HG02885 (cell line): ENCODE measurements at regions not wholly inside any gene's neighbourhood (a gene's known extent, or its start where the extent isn't known, plus 50 kb on each side); places are given as distances from the start of the nearest gene placed in this dataset.

Experiments
- ATAC-seq: cut with Tn5 transposase; IDR thresholded peaks from one replicate; pipeline ENCODE4 v1.9.1; 2021; ENCODE audit warnings: mild to moderate bottlenecking; ENCODE audit not compliant: unreplicated experiment, poor library complexity

GRCh38 chr14:58808828-58809227 is 171.1 kb downstream of the DACT1 start:
- ATAC-seq: no peak

GRCh38 chr14:58809520-58809919 is 171.8 kb downstream of the DACT1 start:
- ATAC-seq: no peak

GRCh38 chr14:58812050-58812910 is 174.5 kb downstream of the DACT1 start:
- ATAC-seq: peak; percentile 88

- no peak for ATAC-seq
Observed at GRCh38 chr14:58813745-58814144, 176.0 kb downstream of the DACT1 start.

- ATAC-seq: no peak
Observed at GRCh38 chr14:58814466-58814865, 176.7 kb downstream of the DACT1 start.

GRCh38 chr14:58815161-58815701 is 177.5 kb downstream of the DACT1 start:
- no peak for ATAC-seq

GRCh38 chr14:58815794-58816193 is 178.0 kb downstream of the DACT1 start:
- no peak for ATAC-seq

- ATAC-seq: no peak
Observed at GRCh38 chr14:58816416-58817115, 178.8 kb downstream of the DACT1 start.

- ATAC-seq: no peak
Observed at GRCh38 chr14:58817846-58818245, 180.1 kb downstream of the DACT1 start.

GRCh38 chr14:58820032-58820431 is 182.3 kb downstream of the DACT1 start:
- ATAC-seq: no peak

- ATAC-seq: no peak
Observed at GRCh38 chr14:58821421-58821820, 183.7 kb downstream of the DACT1 start.

- no peak for ATAC-seq
Observed at GRCh38 chr14:58822856-58823255, 185.1 kb downstream of the DACT1 start.

- ATAC-seq: no peak
Observed at GRCh38 chr14:58823312-58823711, 185.6 kb downstream of the DACT1 start.

GRCh38 chr14:58824106-58824505 is 186.3 kb downstream of the DACT1 start:
- ATAC-seq: no peak

- no peak for ATAC-seq
Observed at GRCh38 chr14:58824796-58825195, 187.0 kb downstream of the DACT1 start.

- ATAC-seq: no peak
Observed at GRCh38 chr14:58825606-58826005, 187.8 kb downstream of the DACT1 start.

- ATAC-seq: no peak
Observed at GRCh38 chr14:58826845-58827686, 189.3 kb downstream of the DACT1 start.

- ATAC-seq: no peak
Observed at GRCh38 chr14:58828298-58828697, 190.5 kb downstream of the DACT1 start.

- no peak for ATAC-seq
Observed at GRCh38 chr14:58829594-58829993, 191.8 kb downstream of the DACT1 start.

GRCh38 chr14:58830121-58830520 is 192.4 kb downstream of the DACT1 start:
- ATAC-seq: no peak
